ENCODE measurements at regions not wholly inside any gene's neighbourhood (a gene's known extent, or its start where the extent isn't known, plus 50 kb on each side); places are given as distances from the start of the nearest gene placed in this dataset.

DNA sequence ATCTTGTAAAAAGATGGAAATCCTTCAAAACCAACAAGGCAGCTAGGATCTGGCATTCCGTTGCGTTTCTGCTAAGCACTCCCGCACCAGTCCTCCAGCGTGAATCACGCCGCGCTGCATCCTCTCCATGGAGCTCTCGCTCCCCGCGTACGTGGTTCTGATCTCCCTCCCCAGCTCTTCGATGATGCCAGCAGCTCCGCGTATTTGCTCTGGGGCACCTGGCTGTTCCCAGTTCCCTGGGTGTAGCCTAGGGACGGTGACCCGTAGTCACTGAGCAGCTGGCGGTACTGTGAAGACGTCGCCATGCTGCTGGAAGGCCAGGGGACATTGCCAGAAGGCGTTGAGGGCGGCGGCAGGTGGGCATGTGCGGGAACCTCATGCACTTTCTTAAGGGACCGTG lies 407.5 kb downstream of the RNF144A start:
- DNase-seq: no peak
- intact Hi-C loops (cut with micrococcal nuclease; ENCODE audit: unreplicated experiment): no loop called here
- Histone ChIP-seq H3K9me3 (0 out of 2 replicates have a peak, but pooled peaks cover 4% of the 10 kb centered on the region), H3K27me3 (replicated peaks; ENCODE audit: control insufficient read depth, insufficient read depth, low read length) (no peaks in the 10 kb centered on the region), H3K4me1 (peaks cover 15% of the 10 kb centered on the region; the same call in 1 of the 2 replicates), H3K4me3 (ENCODE audit: low read depth, low read length) (no peak overlapping the region), H3K36me3 (ENCODE audit: control insufficient read depth, insufficient read depth, low read length) (no peaks in the 10 kb centered on the region)
- ChIA-PET CTCF (no interaction called here), POLR2A (no interaction called here)
- TF ChIP-seq CTCF (IDR thresholded peaks at IDR 0.05; ENCODE audit: insufficient read depth in 1 of 2, low read depth in 1 of 2, low read length in 1 of 2, severe bottlenecking in 1 of 2, unreplicated experiment in 1 of 2): no peak
- no peaks in the 10 kb centered on the region for H3K27me3 Mint-ChIP-seq (ENCODE audit: insufficient read depth, unreplicated experiment)
- BruUV-seq (replicated peaks): no TSS peak
- no peak overlapping the region for H3K27ac Mint-ChIP-seq (ENCODE audit: unreplicated experiment)
- peaks cover 9% of the 10 kb centered on the region for H3K4me1 Mint-ChIP-seq (ENCODE audit: low read depth, unreplicated experiment)
- H3K9me3 Mint-ChIP-seq (ENCODE audit: unreplicated experiment): peaks cover 10% of the 10 kb centered on the region
- H3K4me3 Mint-ChIP-seq (ENCODE audit: unreplicated experiment): no peak overlapping the region
- no peaks in the 10 kb centered on the region for H3K36me3 Mint-ChIP-seq (ENCODE audit: insufficient read depth, unreplicated experiment)

DNA sequence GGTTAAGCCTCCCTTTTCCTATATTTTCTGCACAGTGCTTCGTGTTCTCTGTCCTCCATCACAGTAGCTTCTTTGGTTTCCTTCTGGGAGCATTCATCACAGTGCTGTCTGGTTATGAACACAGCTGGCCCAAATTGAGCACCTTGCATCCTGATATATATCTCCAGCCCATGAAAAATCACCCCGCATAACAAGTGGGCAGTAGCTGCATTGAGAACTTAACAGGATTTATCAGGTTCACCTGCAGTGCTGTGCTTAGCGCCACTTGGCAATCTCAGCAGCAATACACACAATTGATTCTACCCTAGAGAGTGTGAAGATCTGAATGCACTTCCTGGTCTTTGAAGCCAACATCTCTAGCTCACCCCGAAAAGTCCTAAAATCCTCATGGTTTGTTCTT lies 408.0 kb downstream of the RNF144A start:
- H3K36me3 Mint-ChIP-seq (ENCODE audit: insufficient read depth, unreplicated experiment): no peaks in the 10 kb centered on the region

DNA sequence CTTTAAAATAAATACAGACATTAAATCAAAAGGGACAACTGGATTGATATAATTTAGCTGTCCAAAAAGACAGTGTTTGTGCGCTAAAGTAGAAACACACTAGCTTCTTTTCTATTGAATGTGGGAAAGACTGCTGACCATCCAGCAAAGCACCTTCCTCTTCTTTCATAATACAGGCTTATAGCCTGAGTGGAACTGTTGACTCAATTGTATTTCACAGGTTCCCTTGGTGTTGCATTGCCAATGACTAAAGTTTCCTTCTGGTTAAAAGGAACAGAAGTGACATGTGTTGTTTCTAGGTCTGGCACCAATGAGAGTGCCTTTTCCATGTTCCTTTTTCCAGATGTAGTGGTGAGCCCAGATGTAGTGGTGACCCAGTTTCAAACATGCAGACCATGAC lies 412.3 kb downstream of the RNF144A start:
- H3K36me3 ChIP-seq (ENCODE audit: control insufficient read depth, insufficient read depth, low read length): no peaks in the 10 kb centered on the region
- ChIA-PET CTCF (no interaction called here), POLR2A (no interaction called here)
- no peaks in the 10 kb centered on the region for H3K36me3 Mint-ChIP-seq (ENCODE audit: insufficient read depth, unreplicated experiment)
- H3K27me3 Mint-ChIP-seq (ENCODE audit: insufficient read depth, unreplicated experiment): no peaks in the 10 kb centered on the region
- no peaks in the 10 kb centered on the region for H3K4me1 ChIP-seq
- TF ChIP-seq CTCF (IDR thresholded peaks at IDR 0.05; ENCODE audit: insufficient read depth in 1 of 2, low read depth in 1 of 2, low read length in 1 of 2, severe bottlenecking in 1 of 2, unreplicated experiment in 1 of 2): no peak
- H3K27me3 ChIP-seq (replicated peaks; ENCODE audit: control insufficient read depth, insufficient read depth, low read length): no peaks in the 10 kb centered on the region
- no peak for DNase-seq
- no peak overlapping the region for H3K27ac Mint-ChIP-seq (ENCODE audit: unreplicated experiment)
- no peaks in the 10 kb centered on the region for H3K4me1 Mint-ChIP-seq (ENCODE audit: low read depth, unreplicated experiment)
- no peak overlapping the region for H3K4me3 Mint-ChIP-seq (ENCODE audit: unreplicated experiment)
- peaks cover 3% of the 10 kb centered on the region for H3K9me3 Mint-ChIP-seq (ENCODE audit: unreplicated experiment)
- no peak overlapping the region for H3K4me3 ChIP-seq (ENCODE audit: low read depth, low read length)
- no TSS peak for BruUV-seq (replicated peaks)
- intact Hi-C loops (cut with micrococcal nuclease; ENCODE audit: unreplicated experiment): no loop called here
- H3K9me3 ChIP-seq: no peaks in the 10 kb centered on the region

More for the DNA sequence above, 408.0 kb downstream of the RNF144A start:
- CTCF ChIA-PET: no interaction called here
- Mint-ChIP-seq H3K9me3 (ENCODE audit: unreplicated experiment) (peaks cover 10% of the 10 kb centered on the region), H3K4me3 (ENCODE audit: unreplicated experiment) (no peak overlapping the region), H3K27me3 (ENCODE audit: insufficient read depth, unreplicated experiment) (no peaks in the 10 kb centered on the region), H3K4me1 (ENCODE audit: low read depth, unreplicated experiment) (peaks cover 9% of the 10 kb centered on the region), H3K27ac (ENCODE audit: unreplicated experiment) (no peak overlapping the region)
- Histone ChIP-seq H3K4me1 (peaks cover 15% of the 10 kb centered on the region; the same call in 1 of the 2 replicates), H3K9me3 (0 out of 2 replicates have a peak, but pooled peaks cover 4% of the 10 kb centered on the region), H3K4me3 (ENCODE audit: low read depth, low read length) (no peak overlapping the region), H3K27me3 (replicated peaks; ENCODE audit: control insufficient read depth, insufficient read depth, low read length) (no peaks in the 10 kb centered on the region), H3K36me3 (ENCODE audit: control insufficient read depth, insufficient read depth, low read length) (no peaks in the 10 kb centered on the region)
- DNase-seq: no peak
- BruUV-seq (replicated peaks): no TSS peak
- intact Hi-C loops (cut with micrococcal nuclease; ENCODE audit: unreplicated experiment): no loop called here
- TF ChIP-seq CTCF (IDR thresholded peaks at IDR 0.05; ENCODE audit: insufficient read depth in 1 of 2, low read depth in 1 of 2, low read length in 1 of 2, severe bottlenecking in 1 of 2, unreplicated experiment in 1 of 2): no peak
- POLR2A ChIA-PET: no interaction called here

Measured in Caco-2 (cell line).